Gastroesophageal sphincter (tissue), 4 donors: ENCODE measurements at regions not wholly inside any gene's neighbourhood (a gene's known extent, or its start where the extent isn't known, plus 50 kb on each side); places are given as distances from the start of the nearest gene placed in this dataset.

Experiments
- ATAC-seq: fragments of 150-250 bp; one replicate; pipeline ENCODE4 v1.9.1; 2016; ENCODE audit warnings: mild to moderate bottlenecking, moderate library complexity
- H3K27ac ChIP-seq, 4 donors: fragments of 200-600 bp; sonication (generic) in 3 of 4; 1 replicate in 3 of 4; 2 replicates in 1 of 4; pipeline ENCODE4 v1.5.1; 2016 to 2019
- H3K27me3 ChIP-seq: fragments of 200-600 bp; sonication (generic); one replicate; pipeline ENCODE4 v1.5.1; 2019
- H3K36me3 ChIP-seq, 2 donors: fragments of 200-600 bp; sonication (generic); one replicate each; pipeline ENCODE4 v1.5.1; 2019; ENCODE audit warnings: control low read depth in 1 of 2
- H3K4me1 ChIP-seq, 3 donors: fragments of 200-600 bp; sonication (generic); 1 replicate in 2 of 3; 2 replicates in 1 of 3; pipeline ENCODE4 v1.5.1; 2016 to 2019; ENCODE audit warnings: control low read depth in 2 of 3
- H3K4me3 ChIP-seq, 2 donors: fragments of 200-600 bp; sonication (generic); one replicate each; pipeline ENCODE4 v1.5.1; 2019; ENCODE audit warnings: mild to moderate bottlenecking in 1 of 2, moderate library complexity in 1 of 2
- H3K9me3 ChIP-seq, 3 donors: fragments of 200-600 bp; sonication (generic); one replicate each; pipeline ENCODE4 v1.5.1; 2017 to 2019; ENCODE audit warnings: control low read depth in 2 of 3
- EP300 ChIP-seq: sonication (generic); formaldehyde crosslinking; IDR thresholded peaks from one replicate; pipeline ENCODE4 v1.6.1; 2017; ENCODE audit warnings: antibody characterized with exemption, mild to moderate bottlenecking
- POLR2A ChIP-seq, 2 donors: fragments of 450-650 bp; IDR thresholded peaks; one replicate each; pipeline ENCODE4 v1.6.1; 2017; ENCODE audit warnings: antibody characterized with exemption in 2 of 2, mild to moderate bottlenecking in 2 of 2, moderate library complexity in 1 of 2
- POLR2AphosphoS5 ChIP-seq: sonication (generic); formaldehyde crosslinking; IDR thresholded peaks from one replicate; pipeline ENCODE4 v1.6.1; 2017; ENCODE audit warnings: antibody characterized with exemption
- WGBS, 2 donors: methylation state at CpG; one replicate each; pipeline ENCODE4 v1.1.5; 2018; ENCODE audit warnings: low coverage in 1 of 2; 5-methylcytosine and 5-hydroxymethylcytosine counted together
- TF ChIP-seq, protein P1 (sequence below), 4 experiments: fragments of 200-600 bp in 2 of 4; fragments of 450-650 bp in 2 of 4; sonication (generic) in 1 of 4; IDR thresholded peaks; one replicate each; pipeline ENCODE4 v1.5.1; 2017 to 2019; ENCODE audit warnings: antibody characterized with exemption in 4 of 4, mild to moderate bottlenecking in 2 of 4, moderate library complexity in 2 of 4

DNA sequence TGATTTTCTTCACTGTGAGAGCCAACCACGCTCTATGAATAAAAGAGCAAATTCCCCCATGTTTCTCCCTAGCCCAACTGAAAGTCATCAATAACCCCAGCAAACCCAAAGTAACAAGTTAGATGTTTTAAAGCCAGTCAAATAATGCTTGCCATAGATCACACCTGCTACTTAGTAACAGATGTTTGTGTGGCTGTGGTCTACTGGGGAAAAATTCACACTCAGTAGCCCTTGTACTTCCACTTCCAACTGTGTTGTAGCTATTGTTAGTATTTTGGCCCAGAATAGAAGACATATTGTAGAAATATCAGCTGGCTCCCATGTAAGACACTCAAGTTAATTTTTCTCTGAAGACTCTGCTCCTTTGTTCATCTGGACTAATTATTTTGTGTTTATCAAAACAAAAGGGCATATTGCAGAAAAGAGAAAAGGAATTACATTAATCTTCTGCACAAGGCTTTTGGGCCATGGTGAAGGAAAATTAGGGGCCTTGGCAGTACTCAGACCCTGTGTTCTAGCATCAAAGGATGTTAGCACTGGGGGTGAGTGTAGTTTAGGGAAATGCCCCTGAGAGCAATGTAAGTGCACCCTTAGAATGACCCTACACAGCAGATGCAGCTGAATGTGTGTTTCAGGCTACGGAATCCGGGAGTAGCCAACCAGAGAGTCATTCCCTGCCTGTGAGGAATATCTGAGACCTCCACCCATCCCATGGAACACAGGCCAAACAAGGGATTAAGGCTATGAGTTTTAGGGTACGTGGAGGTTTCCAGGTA, 521.9 kb downstream of the EPHA4 start:
- TF ChIP-seq POLR2AphosphoS5, result no peak
- TF ChIP-seq, protein P1, sequence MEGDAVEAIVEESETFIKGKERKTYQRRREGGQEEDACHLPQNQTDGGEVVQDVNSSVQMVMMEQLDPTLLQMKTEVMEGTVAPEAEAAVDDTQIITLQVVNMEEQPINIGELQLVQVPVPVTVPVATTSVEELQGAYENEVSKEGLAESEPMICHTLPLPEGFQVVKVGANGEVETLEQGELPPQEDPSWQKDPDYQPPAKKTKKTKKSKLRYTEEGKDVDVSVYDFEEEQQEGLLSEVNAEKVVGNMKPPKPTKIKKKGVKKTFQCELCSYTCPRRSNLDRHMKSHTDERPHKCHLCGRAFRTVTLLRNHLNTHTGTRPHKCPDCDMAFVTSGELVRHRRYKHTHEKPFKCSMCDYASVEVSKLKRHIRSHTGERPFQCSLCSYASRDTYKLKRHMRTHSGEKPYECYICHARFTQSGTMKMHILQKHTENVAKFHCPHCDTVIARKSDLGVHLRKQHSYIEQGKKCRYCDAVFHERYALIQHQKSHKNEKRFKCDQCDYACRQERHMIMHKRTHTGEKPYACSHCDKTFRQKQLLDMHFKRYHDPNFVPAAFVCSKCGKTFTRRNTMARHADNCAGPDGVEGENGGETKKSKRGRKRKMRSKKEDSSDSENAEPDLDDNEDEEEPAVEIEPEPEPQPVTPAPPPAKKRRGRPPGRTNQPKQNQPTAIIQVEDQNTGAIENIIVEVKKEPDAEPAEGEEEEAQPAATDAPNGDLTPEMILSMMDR (IDR thresholded peaks at IDR 0.05), result no peak
- no peak for TF ChIP-seq EP300
- TF ChIP-seq POLR2A (IDR thresholded peaks at IDR 0.05), result no peak
- 64 to 92% methylated on average over 4 of the region's 4 CpGs for WGBS, 2 donors
- H3K4me3 ChIP-seq, result no peak overlapping the region
- H3K9me3 ChIP-seq, result no peaks in the 10 kb centered on the region
- ATAC-seq, result no peak
- H3K36me3 ChIP-seq, result no peaks in the 10 kb centered on the region
- H3K27ac ChIP-seq, result no peak overlapping the region
- no peaks in the 10 kb centered on the region for H3K4me1 ChIP-seq
- no peaks in the 10 kb centered on the region for H3K27me3 ChIP-seq

DNA sequence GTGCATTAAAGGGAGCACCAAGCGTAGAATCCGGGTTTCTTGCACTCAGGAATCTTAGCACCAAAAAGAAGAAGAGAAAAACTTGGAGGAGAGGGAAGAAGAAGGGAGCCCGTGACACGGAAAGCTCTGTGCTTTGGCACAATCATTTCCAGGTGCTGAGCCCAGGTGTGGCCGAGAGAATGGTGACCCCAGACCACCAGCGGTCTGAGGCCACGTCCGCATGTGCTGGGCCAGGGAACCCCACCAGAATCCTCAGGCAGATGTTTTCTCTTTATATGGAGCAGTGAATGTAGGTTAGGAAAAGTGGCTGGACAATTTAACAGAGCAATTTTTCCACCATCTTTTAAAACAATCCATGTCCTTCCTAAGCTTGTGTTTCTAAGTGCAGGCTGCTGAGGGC, 520.9 kb downstream of the EPHA4 start:
- Histone ChIP-seq H3K36me3 (no peaks in the 10 kb centered on the region), H3K4me1 (no peaks in the 10 kb centered on the region), H3K27ac (no peak overlapping the region), H3K9me3 (no peaks in the 10 kb centered on the region), H3K27me3 (no peaks in the 10 kb centered on the region), H3K4me3 (no peak overlapping the region)
- TF ChIP-seq POLR2A (IDR thresholded peaks at IDR 0.05), result no peak
- TF ChIP-seq, protein P1 (IDR thresholded peaks at IDR 0.05), result no peak
- TF ChIP-seq EP300, result no peak
- TF ChIP-seq POLR2AphosphoS5, result no peak
- ATAC-seq, result no peak
- WGBS, 2 donors, result 100% methylated on average over 1 to 4 of the region's 8 CpGs

DNA sequence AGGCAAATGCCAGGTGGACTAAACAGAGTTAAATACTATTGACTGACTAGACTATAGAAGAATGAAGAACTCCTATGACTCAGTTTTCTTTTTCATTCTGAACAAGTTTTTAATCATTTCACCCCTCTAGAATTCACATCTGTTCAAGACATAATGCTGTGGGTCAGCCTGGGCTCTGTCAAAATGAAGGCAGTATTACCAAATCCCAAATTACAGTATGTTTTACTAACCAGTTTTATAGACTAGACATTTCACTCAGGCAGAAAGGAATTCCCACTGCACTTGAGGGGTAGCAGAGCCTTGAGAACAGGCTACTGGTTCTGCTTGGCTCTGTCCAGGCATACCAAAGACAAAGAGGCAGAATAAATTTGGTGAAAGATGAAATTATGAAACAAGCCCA, 511.7 kb downstream of the EPHA4 start:
- H3K27me3 ChIP-seq, result no peaks in the 10 kb centered on the region
- no peaks in the 10 kb centered on the region for H3K36me3 ChIP-seq
- TF ChIP-seq POLR2A (IDR thresholded peaks at IDR 0.05) (no peak), EP300 (no peak), POLR2AphosphoS5 (no peak)
- TF ChIP-seq, protein P1 (IDR thresholded peaks at IDR 0.05), result no peak
- H3K27ac ChIP-seq, result no peak overlapping the region
- no peaks in the 10 kb centered on the region for H3K4me1 ChIP-seq
- ATAC-seq, result no peak
- no peak overlapping the region for H3K4me3 ChIP-seq
- H3K9me3 ChIP-seq, result no peaks in the 10 kb centered on the region

DNA sequence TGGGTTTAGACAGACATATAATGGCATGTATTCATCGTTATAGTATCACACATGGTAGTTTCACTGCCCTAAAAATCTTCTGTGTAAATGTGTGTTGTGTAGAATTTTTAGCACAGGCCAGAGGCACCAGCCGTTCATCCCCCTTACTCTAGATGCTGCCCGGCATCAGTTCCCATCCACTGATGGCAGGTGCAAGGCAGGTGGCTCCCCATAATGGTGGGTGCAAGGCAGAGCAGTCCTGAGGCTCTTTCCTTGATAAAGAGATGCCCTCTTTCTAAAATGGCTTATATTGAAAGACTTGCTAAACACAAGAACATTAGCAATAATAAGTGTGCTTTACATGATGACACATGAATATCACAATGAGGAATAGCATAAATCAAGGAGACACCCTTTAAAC, 508.5 kb downstream of the EPHA4 start:
- Histone ChIP-seq H3K36me3 (no peaks in the 10 kb centered on the region), H3K27ac (no peak overlapping the region), H3K27me3 (no peaks in the 10 kb centered on the region), H3K4me1 (no peaks in the 10 kb centered on the region), H3K4me3 (no peak overlapping the region), H3K9me3 (peaks cover 0 to under 1% (median 0%) of the 10 kb centered on the region in 3 donors)
- WGBS, 2 donors, result 92 to 95% methylated on average over 2 to 3 of the region's 3 CpGs
- ATAC-seq, result no peak
- TF ChIP-seq EP300 (no peak), POLR2A (IDR thresholded peaks at IDR 0.05) (no peak), POLR2AphosphoS5 (no peak)
- TF ChIP-seq, protein P1 (IDR thresholded peaks at IDR 0.05), result no peak
